ENCODE measurements at regions not wholly inside any gene's neighbourhood (a gene's known extent, or its start where the extent isn't known, plus 50 kb on each side); places are given as distances from the start of the nearest gene placed in this dataset.

DNA sequence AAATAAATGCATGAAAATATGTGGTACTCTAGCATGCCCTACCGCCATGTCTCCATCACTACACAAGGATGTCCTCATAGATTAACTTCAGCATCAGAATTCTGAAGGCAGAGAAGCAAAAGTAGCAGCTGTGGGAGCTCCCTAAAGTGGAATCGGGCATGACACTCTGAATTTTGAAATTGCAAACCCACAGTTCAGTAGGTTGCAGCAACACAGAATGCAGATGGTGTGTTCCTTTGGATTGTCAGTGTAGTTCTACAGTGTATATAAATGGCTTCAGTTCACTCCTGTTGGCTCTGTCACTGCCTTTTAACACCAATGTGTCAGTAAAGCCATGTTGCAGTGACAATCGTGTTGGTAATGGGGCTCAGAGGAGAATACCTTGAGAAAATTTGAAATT is 973.6 kb upstream of the WWC1 start:
- no peak overlapping the region for H3K4me3 ChIP-seq
- H3K27me3 ChIP-seq (replicated peaks; ENCODE audit: insufficient read depth), result no peaks in the 10 kb centered on the region
- no peaks in the 10 kb centered on the region for H3K9me3 ChIP-seq (ENCODE audit: low read depth)
- H3K36me3 ChIP-seq (ENCODE audit: low read depth), result no peaks in the 10 kb centered on the region
- H3K9me2 ChIP-seq (ENCODE audit: insufficient read depth), result no peaks in the 10 kb centered on the region
- H3K4me2 ChIP-seq (ENCODE audit: unreplicated experiment), result no peak overlapping the region
- H3K79me2 ChIP-seq (ENCODE audit: insufficient read depth), result no peaks in the 10 kb centered on the region
- H2AFZ ChIP-seq, result no peak overlapping the region
- H3K4me1 ChIP-seq (ENCODE audit: insufficient read depth), result no peaks in the 10 kb centered on the region
- in situ Hi-C loops (cut with MboI), result no loop called here
- no peak overlapping the region for H3K27ac ChIP-seq
- TF ChIP-seq EZH2 (IDR thresholded peaks at IDR 0.05; ENCODE audit: insufficient read depth, poor library complexity, severe bottlenecking) (no peak), EZH2phosphoT487 (IDR thresholded peaks at IDR 0.05; ENCODE audit: insufficient read depth, low read depth) (no peak)
- no peak for DNase-seq
- no peaks in the 10 kb centered on the region for H4K20me1 ChIP-seq (ENCODE audit: insufficient read depth)
- no peak overlapping the region for H3K9ac ChIP-seq
- WGBS, 2 experiments (ENCODE audit: low coverage in 1 of 2, low lambda C conversion rate in 2 of 2, missing lambda C conversion rate in 2 of 2), result 16 to 21% methylated on average over 3 of the region's 3 CpGs
- no peaks in the 10 kb centered on the region for H3F3A ChIP-seq (ENCODE audit: insufficient read depth)

DNA sequence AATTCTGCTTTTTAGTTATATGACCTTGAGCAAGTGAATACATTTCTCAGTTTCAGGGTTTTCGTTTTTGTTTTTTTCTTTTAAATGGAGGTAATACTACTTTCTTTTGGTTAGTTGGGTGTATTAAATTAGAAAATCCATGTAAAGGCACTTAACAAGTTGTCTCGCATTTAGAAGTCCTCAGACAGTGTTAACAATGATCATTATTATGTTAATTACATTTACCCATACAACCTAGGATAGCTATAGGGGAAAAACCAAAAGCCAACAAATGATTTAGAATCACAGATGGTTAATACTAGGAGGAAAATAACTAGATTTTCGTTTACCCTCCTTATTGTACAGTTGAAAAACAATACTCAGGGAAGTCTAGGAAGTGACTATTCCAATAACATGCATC is 972.2 kb upstream of the WWC1 start:
- H3K9me2 ChIP-seq (ENCODE audit: insufficient read depth), result no peaks in the 10 kb centered on the region
- no peak for DNase-seq
- in situ Hi-C loops (cut with MboI), result no loop called here

DNA sequence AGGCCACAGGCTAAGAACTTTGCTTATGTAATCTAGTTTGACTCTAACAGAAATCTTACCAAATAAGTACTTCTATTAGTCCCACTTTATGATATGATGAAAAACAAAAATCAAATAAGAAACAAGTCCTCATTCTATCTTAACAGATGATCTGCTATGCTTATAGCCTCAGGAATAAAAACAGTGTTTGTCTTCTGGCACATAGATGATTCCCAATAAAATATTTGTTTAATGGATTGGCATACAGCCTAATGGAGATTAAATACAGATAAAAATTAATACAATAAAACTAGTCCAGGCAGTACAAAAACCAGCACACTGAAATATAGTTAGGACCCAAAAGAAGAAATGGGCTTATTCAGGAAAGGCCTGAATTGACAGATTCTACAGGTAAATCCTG is 971.4 kb upstream of the WWC1 start:
- Histone ChIP-seq H3K4me2 (ENCODE audit: unreplicated experiment) (no peak overlapping the region), H3K79me2 (ENCODE audit: insufficient read depth) (no peaks in the 10 kb centered on the region), H3F3A (ENCODE audit: insufficient read depth) (no peaks in the 10 kb centered on the region), H4K20me1 (ENCODE audit: insufficient read depth) (no peaks in the 10 kb centered on the region), H3K27ac (no peak overlapping the region), H3K4me1 (ENCODE audit: insufficient read depth) (no peaks in the 10 kb centered on the region), H3K9me3 (ENCODE audit: low read depth) (no peaks in the 10 kb centered on the region), H3K9ac (no peak overlapping the region), H3K36me3 (ENCODE audit: low read depth) (no peaks in the 10 kb centered on the region), H2AFZ (no peak overlapping the region), H3K4me3 (no peak overlapping the region), H3K27me3 (replicated peaks; ENCODE audit: insufficient read depth) (no peaks in the 10 kb centered on the region), H3K9me2 (ENCODE audit: insufficient read depth) (no peaks in the 10 kb centered on the region)
- TF ChIP-seq EZH2phosphoT487 (IDR thresholded peaks at IDR 0.05; ENCODE audit: insufficient read depth, low read depth), result no peak
- no peak for TF ChIP-seq EZH2 (IDR thresholded peaks at IDR 0.05; ENCODE audit: insufficient read depth, poor library complexity, severe bottlenecking)
- DNase-seq, result no peak
- in situ Hi-C loops (cut with MboI), result no loop called here

More for the DNA sequence above, 972.2 kb upstream of the WWC1 start:
- Histone ChIP-seq H3K9me3 (ENCODE audit: low read depth) (no peaks in the 10 kb centered on the region), H3K27me3 (replicated peaks; ENCODE audit: insufficient read depth) (no peaks in the 10 kb centered on the region), H3K4me3 (no peak overlapping the region), H3K27ac (no peak overlapping the region), H3K36me3 (ENCODE audit: low read depth) (no peaks in the 10 kb centered on the region), H3K9ac (no peak overlapping the region), H4K20me1 (ENCODE audit: insufficient read depth) (no peaks in the 10 kb centered on the region), H3K4me2 (ENCODE audit: unreplicated experiment) (no peak overlapping the region), H3K4me1 (ENCODE audit: insufficient read depth) (no peaks in the 10 kb centered on the region), H3K79me2 (ENCODE audit: insufficient read depth) (no peaks in the 10 kb centered on the region), H2AFZ (no peak overlapping the region), H3F3A (ENCODE audit: insufficient read depth) (no peaks in the 10 kb centered on the region)
- WGBS, 2 experiments (ENCODE audit: low coverage in 1 of 2, low lambda C conversion rate in 2 of 2, missing lambda C conversion rate in 2 of 2), result 3 to 8% methylated on average over 3 of the region's 3 CpGs
- TF ChIP-seq EZH2phosphoT487 (IDR thresholded peaks at IDR 0.05; ENCODE audit: insufficient read depth, low read depth), result no peak
- TF ChIP-seq EZH2 (IDR thresholded peaks at IDR 0.05; ENCODE audit: insufficient read depth, poor library complexity, severe bottlenecking), result no peak

DNA sequence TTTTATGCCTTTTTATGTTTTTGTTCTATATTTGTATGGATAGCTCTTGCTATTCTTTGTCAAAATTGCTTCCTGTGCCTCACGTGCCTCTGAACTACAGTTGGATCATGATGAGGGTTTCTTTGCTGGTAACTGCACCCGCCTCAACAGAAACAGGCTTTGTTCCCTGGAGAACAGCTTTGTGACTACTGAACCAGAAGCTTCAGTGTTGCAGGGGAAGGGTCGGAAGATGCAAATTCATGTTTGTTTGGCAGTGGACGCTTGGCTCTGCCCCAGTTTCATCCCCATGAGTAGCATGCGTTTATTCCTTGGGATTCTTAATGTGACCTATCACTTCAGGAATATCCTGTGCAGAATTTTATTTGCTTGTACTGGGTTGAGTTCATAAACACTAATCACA is 959.1 kb upstream of the WWC1 start:
- Histone ChIP-seq H3K79me2 (ENCODE audit: insufficient read depth) (no peaks in the 10 kb centered on the region), H3K36me3 (ENCODE audit: low read depth) (no peaks in the 10 kb centered on the region), H3K4me1 (ENCODE audit: insufficient read depth) (no peaks in the 10 kb centered on the region), H3K4me3 (no peak overlapping the region), H3K27me3 (replicated peaks; ENCODE audit: insufficient read depth) (no peaks in the 10 kb centered on the region), H3K4me2 (ENCODE audit: unreplicated experiment) (no peak overlapping the region), H3K9ac (no peak overlapping the region), H4K20me1 (ENCODE audit: insufficient read depth) (no peaks in the 10 kb centered on the region), H3K27ac (no peak overlapping the region), H2AFZ (no peak overlapping the region), H3K9me3 (ENCODE audit: low read depth) (no peaks in the 10 kb centered on the region), H3K9me2 (ENCODE audit: insufficient read depth) (0 out of 2 replicates have a peak, but pooled peaks cover 3% of the 10 kb centered on the region), H3F3A (ENCODE audit: insufficient read depth) (no peaks in the 10 kb centered on the region)
- 23 to 34% methylated on average over 5 of the region's 5 CpGs for WGBS, 2 experiments (ENCODE audit: low coverage in 1 of 2, low lambda C conversion rate in 2 of 2, missing lambda C conversion rate in 2 of 2)
- DNase-seq, result no peak
- TF ChIP-seq EZH2 (IDR thresholded peaks at IDR 0.05; ENCODE audit: insufficient read depth, poor library complexity, severe bottlenecking) (no peak), EZH2phosphoT487 (IDR thresholded peaks at IDR 0.05; ENCODE audit: insufficient read depth, low read depth) (no peak)
- in situ Hi-C loops (cut with MboI), result no loop called here

DNA sequence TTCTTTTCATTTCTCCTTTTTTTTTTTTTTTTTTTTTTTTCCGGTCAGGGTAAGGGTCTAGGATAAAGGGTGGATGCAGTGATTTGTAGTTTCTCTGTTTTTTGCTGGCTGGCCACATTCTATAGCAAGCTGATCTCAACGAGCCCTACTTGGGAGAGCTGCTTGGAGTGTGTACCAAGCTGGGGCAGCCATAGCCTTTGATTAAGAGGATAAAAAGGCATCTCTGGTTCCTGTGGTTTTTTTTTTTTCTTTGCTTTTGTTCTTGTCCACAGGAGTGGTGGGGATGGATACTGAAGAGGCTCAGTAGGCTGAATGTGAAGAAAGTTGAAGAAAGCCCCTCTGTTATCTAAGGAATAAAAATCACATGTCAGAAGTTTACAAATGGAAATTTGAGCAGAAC is 955.3 kb upstream of the WWC1 start:
- in situ Hi-C loops (cut with MboI), result no loop called here
- no peak for DNase-seq
- no peaks in the 10 kb centered on the region for H4K20me1 ChIP-seq (ENCODE audit: insufficient read depth)
- H3K79me2 ChIP-seq (ENCODE audit: insufficient read depth), result no peaks in the 10 kb centered on the region
- 0 out of 2 replicates have a peak, but pooled peaks cover 3% of the 10 kb centered on the region for H3K9me2 ChIP-seq (ENCODE audit: insufficient read depth)
- no peak overlapping the region for H3K4me3 ChIP-seq
- H3K9me3 ChIP-seq (ENCODE audit: low read depth), result no peaks in the 10 kb centered on the region
- no peaks in the 10 kb centered on the region for H3K36me3 ChIP-seq (ENCODE audit: low read depth)
- no peak overlapping the region for H2AFZ ChIP-seq
- no peaks in the 10 kb centered on the region for H3F3A ChIP-seq (ENCODE audit: insufficient read depth)
- no peak overlapping the region for H3K27ac ChIP-seq
- no peaks in the 10 kb centered on the region for H3K27me3 ChIP-seq (replicated peaks; ENCODE audit: insufficient read depth)
- no peak overlapping the region for H3K4me2 ChIP-seq (ENCODE audit: unreplicated experiment)
- H3K4me1 ChIP-seq (ENCODE audit: insufficient read depth), result no peaks in the 10 kb centered on the region
- no peak overlapping the region for H3K9ac ChIP-seq
- 6 to 13% methylated on average over 2 of the region's 2 CpGs for WGBS, 2 experiments (ENCODE audit: low coverage in 1 of 2, low lambda C conversion rate in 2 of 2, missing lambda C conversion rate in 2 of 2)
- TF ChIP-seq EZH2 (IDR thresholded peaks at IDR 0.05; ENCODE audit: insufficient read depth, poor library complexity, severe bottlenecking) (no peak), EZH2phosphoT487 (IDR thresholded peaks at IDR 0.05; ENCODE audit: insufficient read depth, low read depth) (no peak)
